ENCODE measurements at regions not wholly inside any gene's neighbourhood (a gene's known extent, or its start where the extent isn't known, plus 50 kb on each side); places are given as distances from the start of the nearest gene placed in this dataset.
A peak's percentile ranks its signal among the peaks of the same experiment; 100 is the strongest.

- TF ChIP-seq SPI1 (IDR thresholded peaks at IDR 0.05; ENCODE audit: borderline replicate concordance, low read depth) (no peak), REST (IDR thresholded peaks at IDR 0.05; ENCODE audit: insufficient replicate concordance, low read depth) (no peak), POLR2AphosphoS5 (IDR thresholded peaks at IDR 0.05; ENCODE audit: low read depth) (no peak), CTCF (IDR thresholded peaks at IDR 0.05; ENCODE audit: insufficient read depth, low read length) (no peak), GABPA (IDR thresholded peaks at IDR 0.05; ENCODE audit: low read depth) (no peak)
- no peak for DNase-seq (ENCODE audit: low read depth in 1 of 2, low spot score in 1 of 2)
- Histone ChIP-seq H3K27ac (replicated peaks) (no peak overlapping the region), H3K27me3 (ENCODE audit: insufficient read depth, poor library complexity, severe bottlenecking) (no peaks in the 10 kb centered on the region), H3K4me3 (replicated peaks; ENCODE audit: insufficient read depth, low read length) (no peak overlapping the region)
These were observed 536.4 kb upstream of the SEL1L start for GRCh38 chr14:82070040-82070439.

GRCh38 chr14:82070753-82071152 is 537.1 kb upstream of the SEL1L start:
- H3K27me3 ChIP-seq (ENCODE audit: insufficient read depth, poor library complexity, severe bottlenecking): no peaks in the 10 kb centered on the region
- no peak overlapping the region for H3K27ac ChIP-seq (replicated peaks)
- TF ChIP-seq SPI1 (IDR thresholded peaks at IDR 0.05; ENCODE audit: borderline replicate concordance, low read depth): no peak
- DNase-seq (ENCODE audit: low read depth in 1 of 2, low spot score in 1 of 2): no peak
- no peak overlapping the region for H3K4me3 ChIP-seq (replicated peaks; ENCODE audit: insufficient read depth, low read length)

- DNase-seq (ENCODE audit: low read depth in 1 of 2, low spot score in 1 of 2): no peak
- Histone ChIP-seq H3K4me3 (replicated peaks; ENCODE audit: insufficient read depth, low read length) (no peak overlapping the region), H3K27me3 (ENCODE audit: insufficient read depth, poor library complexity, severe bottlenecking) (no peaks in the 10 kb centered on the region), H3K27ac (replicated peaks) (no peak overlapping the region)
- TF ChIP-seq POLR2AphosphoS5 (IDR thresholded peaks at IDR 0.05; ENCODE audit: low read depth) (no peak), GABPA (IDR thresholded peaks at IDR 0.05; ENCODE audit: low read depth) (no peak), CTCF (IDR thresholded peaks at IDR 0.05; ENCODE audit: insufficient read depth, low read length) (no peak), REST (IDR thresholded peaks at IDR 0.05; ENCODE audit: insufficient replicate concordance, low read depth) (no peak), SPI1 (IDR thresholded peaks at IDR 0.05; ENCODE audit: borderline replicate concordance, low read depth) (no peak)
These were observed 539.9 kb upstream of the SEL1L start for GRCh38 chr14:82073547-82073946.

GRCh38 chr14:82075566-82075965 is 541.9 kb upstream of the SEL1L start:
- Histone ChIP-seq H3K27ac (replicated peaks) (no peak overlapping the region), H3K4me3 (replicated peaks; ENCODE audit: insufficient read depth, low read length) (no peak overlapping the region), H3K27me3 (ENCODE audit: insufficient read depth, poor library complexity, severe bottlenecking) (no peaks in the 10 kb centered on the region)
- TF ChIP-seq CTCF (IDR thresholded peaks at IDR 0.05; ENCODE audit: insufficient read depth, low read length) (no peak), REST (IDR thresholded peaks at IDR 0.05; ENCODE audit: insufficient replicate concordance, low read depth) (peak; percentile 100), GABPA (IDR thresholded peaks at IDR 0.05; ENCODE audit: low read depth) (no peak), POLR2AphosphoS5 (IDR thresholded peaks at IDR 0.05; ENCODE audit: low read depth) (no peak)
- DNase-seq (ENCODE audit: low read depth in 1 of 2, low spot score in 1 of 2): peak in 1 of 2 experiments; percentile 14
